GM18508 (cell line): ENCODE measurements at regions not wholly inside any gene's neighbourhood (a gene's known extent, or its start where the extent isn't known, plus 50 kb on each side); places are given as distances from the start of the nearest gene placed in this dataset.

Experiments used
- ATAC-seq: cut with Tn5 transposase; IDR thresholded peaks from one replicate; pipeline ENCODE4 v1.9.1; 2021; ENCODE audit warnings: moderate number of reproducible peaks; ENCODE audit not compliant: insufficient read depth, unreplicated experiment

GRCh38 chr13:74005320-74006157, 128.7 kb downstream of the KLF12 start:
- ATAC-seq: no peak

- ATAC-seq: no peak
Measured at GRCh38 chr13:74004109-74004508, 130.1 kb downstream of the KLF12 start.

- ATAC-seq: no peak
Measured at GRCh38 chr13:74003374-74003773, 130.8 kb downstream of the KLF12 start.

- no peak for ATAC-seq
Measured at GRCh38 chr13:74000876-74001275, 133.3 kb downstream of the KLF12 start.

- ATAC-seq: peak; percentile 62
Measured at GRCh38 chr13:73998631-73999030, 135.6 kb downstream of the KLF12 start.

- ATAC-seq: no peak
Measured at GRCh38 chr13:73997964-73998363, 136.2 kb downstream of the KLF12 start.

GRCh38 chr13:73996569-73996968, 137.6 kb downstream of the KLF12 start:
- ATAC-seq: no peak

- no peak for ATAC-seq
Measured at GRCh38 chr13:73995736-73996135, 138.5 kb downstream of the KLF12 start.

- ATAC-seq: no peak
Measured at GRCh38 chr13:73993661-73994060, 140.5 kb downstream of the KLF12 start.

GRCh38 chr13:73991884-73992283, 142.3 kb downstream of the KLF12 start:
- ATAC-seq: no peak

GRCh38 chr13:73991384-73991783, 142.8 kb downstream of the KLF12 start:
- no peak for ATAC-seq

- no peak for ATAC-seq
Measured at GRCh38 chr13:73989244-73989843, 144.9 kb downstream of the KLF12 start.

- no peak for ATAC-seq
Measured at GRCh38 chr13:73988461-73988860, 145.7 kb downstream of the KLF12 start.

- ATAC-seq: no peak
Measured at GRCh38 chr13:73987618-73988017, 146.6 kb downstream of the KLF12 start.

GRCh38 chr13:73985783-73986182, 148.4 kb downstream of the KLF12 start:
- no peak for ATAC-seq

GRCh38 chr13:73984949-73985691, 149.1 kb downstream of the KLF12 start:
- ATAC-seq: no peak

- ATAC-seq: no peak
Measured at GRCh38 chr13:73984201-73984600, 150.0 kb downstream of the KLF12 start.

- ATAC-seq: no peak
Measured at GRCh38 chr13:73983109-73983508, 151.1 kb downstream of the KLF12 start.

GRCh38 chr13:73981595-73981994, 152.6 kb downstream of the KLF12 start:
- no peak for ATAC-seq

GRCh38 chr13:73975767-73976166, 158.4 kb downstream of the KLF12 start:
- ATAC-seq: no peak

GRCh38 chr13:73974051-73974450, 160.2 kb downstream of the KLF12 start:
- no peak for ATAC-seq
